OCI-LY3 (cell line): ENCODE measurements at regions not wholly inside any gene's neighbourhood (a gene's known extent, or its start where the extent isn't known, plus 50 kb on each side); places are given as distances from the start of the nearest gene placed in this dataset.

Experiments
- CTCF ChIP-seq: fragments of 200-600, 300-600 bp; sonication (generic); IDR thresholded peaks from 2 replicates; pipeline ENCODE4 v1.5.1; 2014; ENCODE audit warnings: antibody characterized with exemption, low read length, low read depth
- EZH2phosphoT487 ChIP-seq: fragments of 200-600 bp; shearing (Covaris generic); IDR thresholded peaks from 2 replicates; pipeline ENCODE4 v1.6.1; 2018; ENCODE audit warnings: antibody characterized with exemption, mixed run types, low read depth

- no peak for TF ChIP-seq CTCF
- no peak for TF ChIP-seq EZH2phosphoT487
These were observed 632.7 kb downstream of the KLHL13 start for GRCh38 chrX:117483950-117484349.
